ENCODE measurements at regions not wholly inside any gene's neighbourhood (a gene's known extent, or its start where the extent isn't known, plus 50 kb on each side); places are given as distances from the start of the nearest gene placed in this dataset.

DNA sequence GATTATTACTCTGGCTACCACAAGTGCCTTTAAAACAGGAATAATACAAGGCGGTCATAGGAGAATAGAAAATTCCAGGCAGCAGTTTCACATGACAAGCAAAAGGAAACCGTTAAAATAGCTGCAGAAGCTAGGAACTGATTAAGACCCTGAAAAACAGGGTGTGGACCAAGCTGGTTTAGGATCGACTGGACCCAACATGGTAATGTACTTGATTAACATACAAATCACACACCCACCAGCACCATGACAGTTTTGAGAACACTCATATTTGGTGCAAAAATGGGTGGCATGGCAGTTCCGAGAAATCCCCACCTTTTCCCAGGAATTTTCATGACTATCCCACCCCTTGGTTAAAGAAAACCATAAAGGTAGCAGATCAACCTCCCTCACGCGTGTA is 51.9 kb upstream of the TMEM163 start:
- Histone ChIP-seq H3K9ac (ENCODE audit: low read depth in 2 of 2, low read length in 2 of 2) (no peak overlapping the region), H3K4me1 (no peaks in the 10 kb centered on the region), H3K4me3 (no peak overlapping the region), H3K9me3 (no peaks in the 10 kb centered on the region), H3K27me3 (no peaks in the 10 kb centered on the region), H3K36me3 (no peaks in the 10 kb centered on the region), H3K27ac (no peak overlapping the region)
- intact Hi-C loops (cut with DNase I) = no loop called here
- no peak for DNase-seq
- no peak for TF ChIP-seq CTCF (IDR thresholded peaks at IDR 0.05)

DNA sequence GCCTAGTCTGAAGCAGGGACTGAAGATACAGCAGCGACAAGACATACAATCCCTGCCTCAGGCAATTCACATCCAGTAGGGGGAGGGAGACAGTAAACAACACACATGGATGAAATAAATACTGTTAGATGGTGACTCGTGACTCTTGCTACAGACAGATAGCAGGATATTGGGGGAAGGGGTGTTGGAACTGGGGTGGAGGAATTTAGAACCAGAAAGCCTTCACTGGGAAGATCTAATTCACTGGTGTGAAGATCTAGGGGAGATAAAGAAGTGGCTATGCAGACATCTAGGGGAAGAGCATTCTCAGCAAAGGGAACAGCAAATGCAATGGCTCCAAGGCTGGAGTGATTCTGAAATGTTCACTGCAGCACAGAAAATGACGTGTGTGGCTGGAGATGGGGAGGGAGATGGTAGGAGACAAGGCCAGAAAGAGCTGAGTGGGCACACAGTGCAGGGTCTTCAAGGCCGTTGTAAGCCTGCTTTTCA is 52.6 kb upstream of the TMEM163 start:
- H3K9ac ChIP-seq (ENCODE audit: low read depth in 2 of 2, low read length in 2 of 2) = no peak overlapping the region
- intact Hi-C loops (cut with DNase I) = no loop called here
- no peak for TF ChIP-seq CTCF (IDR thresholded peaks at IDR 0.05)

GRCh38 chr2:134772493-134773169 is 53.8 kb upstream of the TMEM163 start:
- no peak for DNase-seq
- Histone ChIP-seq H3K27me3 (no peaks in the 10 kb centered on the region), H3K4me3 (no peak overlapping the region), H3K27ac (no peak overlapping the region), H3K36me3 (no peaks in the 10 kb centered on the region), H3K9ac (ENCODE audit: low read depth in 2 of 2, low read length in 2 of 2) (no peak overlapping the region), H3K9me3 (no peaks in the 10 kb centered on the region), H3K4me1 (no peaks in the 10 kb centered on the region)
- TF ChIP-seq CTCF (IDR thresholded peaks at IDR 0.05) = no peak
- intact Hi-C loops (cut with DNase I) = no loop called here

More for the DNA sequence above, 52.6 kb upstream of the TMEM163 start:
- no peaks in the 10 kb centered on the region for H3K27me3 ChIP-seq
- H3K9me3 ChIP-seq = no peaks in the 10 kb centered on the region
- no peaks in the 10 kb centered on the region for H3K36me3 ChIP-seq
- H3K4me3 ChIP-seq = no peak overlapping the region
- H3K4me1 ChIP-seq = no peaks in the 10 kb centered on the region
- DNase-seq = no peak
- H3K27ac ChIP-seq = no peak overlapping the region

- Histone ChIP-seq H3K27me3 (no peaks in the 10 kb centered on the region), H3K36me3 (no peaks in the 10 kb centered on the region), H3K4me1 (no peaks in the 10 kb centered on the region), H3K27ac (no peak overlapping the region), H3K9me3 (no peaks in the 10 kb centered on the region), H3K9ac (ENCODE audit: low read depth in 2 of 2, low read length in 2 of 2) (no peak overlapping the region), H3K4me3 (no peak overlapping the region)
- intact Hi-C loops (cut with DNase I) = no loop called here
- TF ChIP-seq CTCF (IDR thresholded peaks at IDR 0.05) = no peak
- DNase-seq = no peak
Observed at GRCh38 chr2:134773335-134773734, 54.5 kb upstream of the TMEM163 start.

- Histone ChIP-seq H3K27me3 (no peaks in the 10 kb centered on the region), H3K4me3 (no peak overlapping the region), H3K9me3 (no peaks in the 10 kb centered on the region), H3K4me1 (no peaks in the 10 kb centered on the region), H3K9ac (ENCODE audit: low read depth in 2 of 2, low read length in 2 of 2) (no peak overlapping the region), H3K27ac (no peak overlapping the region), H3K36me3 (no peaks in the 10 kb centered on the region)
- intact Hi-C loops (cut with DNase I) = no loop called here
- no peak for DNase-seq
- no peak for TF ChIP-seq CTCF (IDR thresholded peaks at IDR 0.05)
Observed at GRCh38 chr2:134773759-134774742, 55.3 kb upstream of the TMEM163 start.

Measured in colonic mucosa (tissue), 4 donors.